ENCODE measurements at regions not wholly inside any gene's neighbourhood (a gene's known extent, or its start where the extent isn't known, plus 50 kb on each side); places are given as distances from the start of the nearest gene placed in this dataset.

- H3K27me3 ChIP-seq, result no peaks in the 10 kb centered on the region
- no peak for TF ChIP-seq CTCF (IDR thresholded peaks at IDR 0.05)
- H3K4me3 ChIP-seq (ENCODE audit: low read depth in 1 of 2, low read length in 1 of 2), result no peak overlapping the region
- no peaks in the 10 kb centered on the region for H3K4me1 ChIP-seq (ENCODE audit: control insufficient read depth in 1 of 2, insufficient read depth in 1 of 2, low read depth in 1 of 2, low read length in 1 of 2)
- no peaks in the 10 kb centered on the region for H3K9me3 ChIP-seq
- no peaks in the 10 kb centered on the region for H3K36me3 ChIP-seq
- H3K27ac ChIP-seq, result no peak overlapping the region
These were observed 479.0 kb downstream of the SIPA1L2 start for GRCh38 chr1:232150770-232151548.

- no peak for TF ChIP-seq CTCF (IDR thresholded peaks at IDR 0.05)
- H3K27ac ChIP-seq, result no peak overlapping the region
- H3K4me1 ChIP-seq (ENCODE audit: control insufficient read depth in 1 of 2, insufficient read depth in 1 of 2, low read depth in 1 of 2, low read length in 1 of 2), result no peaks in the 10 kb centered on the region
- H3K9me3 ChIP-seq, result no peaks in the 10 kb centered on the region
- H3K4me3 ChIP-seq (ENCODE audit: low read depth in 1 of 2, low read length in 1 of 2), result no peak overlapping the region
- no peaks in the 10 kb centered on the region for H3K27me3 ChIP-seq
- H3K36me3 ChIP-seq, result no peaks in the 10 kb centered on the region
These were observed 480.4 kb downstream of the SIPA1L2 start for GRCh38 chr1:232149287-232150201.

- H3K36me3 ChIP-seq, result no peaks in the 10 kb centered on the region
- H3K27ac ChIP-seq, result no peak overlapping the region
- H3K9me3 ChIP-seq, result no peaks in the 10 kb centered on the region
- H3K4me1 ChIP-seq (ENCODE audit: control insufficient read depth in 1 of 2, insufficient read depth in 1 of 2, low read depth in 1 of 2, low read length in 1 of 2), result no peaks in the 10 kb centered on the region
- no peak overlapping the region for H3K4me3 ChIP-seq (ENCODE audit: low read depth in 1 of 2, low read length in 1 of 2)
- TF ChIP-seq CTCF (IDR thresholded peaks at IDR 0.05), result no peak
- H3K27me3 ChIP-seq, result no peaks in the 10 kb centered on the region
These were observed 482.7 kb downstream of the SIPA1L2 start for GRCh38 chr1:232147215-232147614.

- Histone ChIP-seq H3K36me3 (no peaks in the 10 kb centered on the region), H3K9me3 (no peaks in the 10 kb centered on the region), H3K4me3 (ENCODE audit: low read depth in 1 of 2, low read length in 1 of 2) (no peak overlapping the region), H3K27me3 (no peaks in the 10 kb centered on the region), H3K4me1 (ENCODE audit: control insufficient read depth in 1 of 2, insufficient read depth in 1 of 2, low read depth in 1 of 2, low read length in 1 of 2) (no peaks in the 10 kb centered on the region), H3K27ac (no peak overlapping the region)
- TF ChIP-seq CTCF (IDR thresholded peaks at IDR 0.05), result no peak
These were observed 483.4 kb downstream of the SIPA1L2 start for GRCh38 chr1:232146514-232146913.

- no peaks in the 10 kb centered on the region for H3K4me1 ChIP-seq (ENCODE audit: control insufficient read depth in 1 of 2, insufficient read depth in 1 of 2, low read depth in 1 of 2, low read length in 1 of 2)
- H3K9me3 ChIP-seq, result no peaks in the 10 kb centered on the region
- TF ChIP-seq CTCF (IDR thresholded peaks at IDR 0.05), result no peak
- no peak overlapping the region for H3K27ac ChIP-seq
- no peaks in the 10 kb centered on the region for H3K36me3 ChIP-seq
- no peak overlapping the region for H3K4me3 ChIP-seq (ENCODE audit: low read depth in 1 of 2, low read length in 1 of 2)
- H3K27me3 ChIP-seq, result no peaks in the 10 kb centered on the region
These were observed 484.2 kb downstream of the SIPA1L2 start for GRCh38 chr1:232145768-232146167.
